Naive thymus-derived CD8-positive, alpha-beta T cell (primary cell): ENCODE measurements at regions not wholly inside any gene's neighbourhood (a gene's known extent, or its start where the extent isn't known, plus 50 kb on each side); places are given as distances from the start of the nearest gene placed in this dataset.

Source experiments
- ATAC-seq, 2 donors: fragments of 150-1000 bp; cut with Tn5 transposase in 1 of 2; sonication (Bioruptor Pico), chemical (Tn5 transposase) in 1 of 2; 1 replicate in 1 of 2; 2 replicates in 1 of 2; pipeline ENCODE4 v1.10.0; 2021; ENCODE audit warnings: mild to moderate bottlenecking in 2 of 2, moderate library complexity in 2 of 2
- POLR2A ChIA-PET: fragments of 350-600 bp; sonication (Branson Sonifier 250); formaldehyde crosslinking; loops from one replicate; lab custom pipeline; 2021; ENCODE audit warnings: antibody characterized with exemption; lab: Charles Lee
- DNase-seq, 10 donors: peaks; one replicate each; pipeline versions ENCODE4 v3.0.0 to v3.0.0-alpha.2; 2020 to 2022
- H3K27ac Mint-ChIP-seq, 10 donors: one replicate each; pipeline ENCODE4 v1.8.0; 2020 to 2022; ENCODE audit warnings: mild to moderate bottlenecking in 10 of 10, mixed read lengths in 10 of 10, moderate library complexity in 4 of 10, inconsistent platforms in 1 of 10
- H3K27me3 Mint-ChIP-seq, 5 donors: one replicate each; pipeline ENCODE4 v1.8.0; 2021 to 2022; ENCODE audit warnings: mixed read lengths in 5 of 5
- H3K36me3 Mint-ChIP-seq, 3 donors: one replicate each; pipeline ENCODE4 v1.8.0; 2020 to 2022; ENCODE audit warnings: mixed read lengths in 3 of 3, mild to moderate bottlenecking in 2 of 3, inconsistent platforms in 1 of 3
- H3K4me1 Mint-ChIP-seq, 4 donors: one replicate each; pipeline ENCODE4 v1.8.0; 2021 to 2022; ENCODE audit warnings: mixed read lengths in 4 of 4
- H3K4me3 Mint-ChIP-seq, 10 donors: one replicate each; pipeline ENCODE4 v1.8.0; 2020 to 2022; ENCODE audit warnings: mild to moderate bottlenecking in 10 of 10, mixed read lengths in 10 of 10, moderate library complexity in 6 of 10, inconsistent platforms in 1 of 10
- H3K9me3 Mint-ChIP-seq, 9 donors: one replicate each; pipeline ENCODE4 v1.8.0; 2020 to 2022; ENCODE audit warnings: mixed read lengths in 9 of 9, mild to moderate bottlenecking in 3 of 9, inconsistent platforms in 1 of 9, moderate library complexity in 1 of 9

- Mint-ChIP-seq H3K36me3 (peaks cover 0 to 61% (median 2%) of the 10 kb centered on the region in 3 donors), H3K27me3 (no peaks in the 10 kb centered on the region), H3K4me1 (peaks cover 60 to 99% (median 96%) of the 10 kb centered on the region in 4 donors), H3K9me3 (no peaks in the 10 kb centered on the region), H3K4me3 (peak overlapping the region; percentile 56 to 92 (median 74)), H3K27ac (peak overlapping the region; percentile 83 to 100 (median 95))
- ATAC-seq (peak; percentile 41 to 68), DNase-seq (peak in 7 of 10 donors; percentile 41 to 90 (median 75))
- POLR2A ChIA-PET: no interaction called here
These were observed 227.2 kb upstream of the MKLN1 start for GRCh38 chr7:131100357-131101054.

DNA sequence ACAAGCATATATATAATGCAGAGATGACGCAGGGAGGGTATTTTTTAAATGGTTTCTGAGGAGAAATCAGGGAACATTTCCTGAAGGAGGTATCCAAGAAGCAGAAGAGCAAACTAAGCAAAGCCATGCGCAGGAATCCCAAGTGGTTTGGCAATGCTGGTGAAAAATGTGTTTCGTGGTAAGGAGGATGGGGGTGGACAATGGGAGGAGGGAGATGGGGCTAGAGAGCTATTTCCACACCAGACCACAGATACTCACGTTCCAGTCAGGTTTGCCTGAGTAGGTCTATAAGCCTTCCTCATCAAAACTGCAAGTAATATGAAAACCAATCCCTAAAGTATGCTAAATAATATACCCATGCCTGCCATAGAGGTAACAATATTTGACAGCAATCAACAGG lies 223.7 kb upstream of the MKLN1 start:
- H3K27ac Mint-ChIP-seq: peak overlapping the region; percentile 81 to 100 (median 96)
- H3K4me3 Mint-ChIP-seq: peak overlapping the region; percentile 10 to 92 (median 88)
- peaks cover 4 to 49% (median 9%) of the 10 kb centered on the region in 3 donors for H3K36me3 Mint-ChIP-seq

DNA sequence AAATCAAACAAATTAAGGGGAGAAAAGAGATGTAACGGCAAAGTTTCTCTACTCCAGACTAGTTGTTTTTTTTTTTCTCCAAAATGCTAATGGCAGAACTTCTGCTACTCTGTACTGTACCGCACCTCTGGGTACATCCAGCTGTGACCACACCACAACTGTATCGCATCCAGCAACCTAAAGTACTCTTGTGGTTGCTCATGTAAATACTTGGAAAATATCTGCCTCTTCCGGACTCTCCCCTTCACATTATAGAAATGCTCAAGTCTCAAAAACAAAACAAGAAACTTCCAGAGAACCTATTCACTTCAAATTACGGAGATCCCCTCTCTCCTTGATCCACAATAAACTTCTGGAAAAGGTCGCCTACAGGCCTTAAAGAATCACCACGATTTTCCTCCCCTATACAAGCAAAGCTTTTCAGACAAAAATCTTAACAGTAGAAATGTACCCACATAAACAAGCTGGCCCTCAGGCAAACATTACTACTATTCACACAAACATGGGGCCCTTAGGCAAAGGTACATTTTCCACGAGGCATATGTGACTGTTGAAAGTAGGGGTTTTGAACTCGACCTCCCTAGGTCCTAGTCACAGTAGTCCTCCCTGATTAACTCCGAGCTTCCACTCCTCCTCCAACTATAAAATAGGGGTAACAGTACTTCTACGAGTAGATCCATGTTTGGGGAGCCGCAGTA lies 222.9 kb upstream of the MKLN1 start:
- Mint-ChIP-seq H3K4me3 (peak overlapping the region; percentile 79 to 92 (median 88)), H3K27ac (peak overlapping the region; percentile 81 to 100 (median 96)), H3K36me3 (peaks cover 4 to 44% (median 9%) of the 10 kb centered on the region in 3 donors), H3K4me1 (peaks cover 53 to 92% (median 74%) of the 10 kb centered on the region in 4 donors), H3K9me3 (peaks cover 0 to 7% (median 0%) of the 10 kb centered on the region in 9 donors), H3K27me3 (peaks cover 0 to 7% (median 0%) of the 10 kb centered on the region in 5 donors)
- POLR2A ChIA-PET: interaction anchor here (1.6 to 6.4 kb wide), 5 partner anchors 47 to 222 kb away, joined by 3 to 45 read pairs (median 9); partner anchors contain the start of gene MKLN1
- DNase-seq (peak in 2 of 10 donors; percentile 15 to 44), ATAC-seq (no peak)

More for the DNA sequence above, 223.7 kb upstream of the MKLN1 start:
- no peak for ATAC-seq
- POLR2A ChIA-PET: no interaction called here
- H3K9me3 Mint-ChIP-seq: peaks cover 0 to 7% (median 0%) of the 10 kb centered on the region in 9 donors
- peaks cover 53 to 90% (median 73%) of the 10 kb centered on the region in 4 donors for H3K4me1 Mint-ChIP-seq
- peak in 2 of 10 donors; percentile 7 to 22 for DNase-seq
- H3K27me3 Mint-ChIP-seq: peaks cover 0 to 7% (median 0%) of the 10 kb centered on the region in 5 donors

DNA sequence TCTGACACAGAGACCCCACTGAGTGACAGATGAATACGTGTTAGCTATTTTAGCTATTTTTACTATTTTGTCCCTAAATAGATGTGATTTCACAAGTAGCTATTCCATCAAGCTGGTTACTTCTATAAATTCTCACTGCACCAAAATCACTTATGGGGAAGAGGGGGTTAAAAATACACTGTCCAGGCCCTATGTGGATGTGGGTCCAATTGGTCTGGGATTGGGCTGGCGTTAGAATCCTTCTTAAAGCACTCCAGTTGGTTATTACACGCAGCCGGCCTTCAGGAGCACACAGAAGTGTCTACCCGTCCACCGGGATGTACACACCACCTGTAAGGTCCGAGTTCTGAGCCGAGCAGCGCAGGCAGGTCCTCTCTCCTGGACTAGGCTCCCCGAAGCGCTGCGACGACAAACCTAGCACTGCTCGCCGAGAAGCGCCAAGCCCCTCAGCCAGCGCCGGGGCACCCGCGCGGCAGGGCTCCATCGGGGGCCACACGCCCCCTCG lies 222.3 kb upstream of the MKLN1 start:
- Mint-ChIP-seq H3K27ac (peak overlapping the region; percentile 81 to 100 (median 96)), H3K4me3 (peak overlapping the region; percentile 79 to 92 (median 88)), H3K36me3 (peaks cover 4 to 43% (median 9%) of the 10 kb centered on the region in 3 donors), H3K4me1 (peaks cover 52 to 89% (median 72%) of the 10 kb centered on the region in 4 donors), H3K9me3 (peaks cover 0 to 7% (median 0%) of the 10 kb centered on the region in 9 donors), H3K27me3 (peaks cover 0 to 7% (median 0%) of the 10 kb centered on the region in 5 donors)
- POLR2A ChIA-PET: interaction anchor here (0.6 to 6.4 kb wide), 8 partner anchors 48 to 348 kb away, joined by 3 to 45 read pairs (median 6); partner anchors contain the start of gene MKLN1
- ATAC-seq (no peak), DNase-seq (peak in 1 of 10 donors; percentile 46)

DNA sequence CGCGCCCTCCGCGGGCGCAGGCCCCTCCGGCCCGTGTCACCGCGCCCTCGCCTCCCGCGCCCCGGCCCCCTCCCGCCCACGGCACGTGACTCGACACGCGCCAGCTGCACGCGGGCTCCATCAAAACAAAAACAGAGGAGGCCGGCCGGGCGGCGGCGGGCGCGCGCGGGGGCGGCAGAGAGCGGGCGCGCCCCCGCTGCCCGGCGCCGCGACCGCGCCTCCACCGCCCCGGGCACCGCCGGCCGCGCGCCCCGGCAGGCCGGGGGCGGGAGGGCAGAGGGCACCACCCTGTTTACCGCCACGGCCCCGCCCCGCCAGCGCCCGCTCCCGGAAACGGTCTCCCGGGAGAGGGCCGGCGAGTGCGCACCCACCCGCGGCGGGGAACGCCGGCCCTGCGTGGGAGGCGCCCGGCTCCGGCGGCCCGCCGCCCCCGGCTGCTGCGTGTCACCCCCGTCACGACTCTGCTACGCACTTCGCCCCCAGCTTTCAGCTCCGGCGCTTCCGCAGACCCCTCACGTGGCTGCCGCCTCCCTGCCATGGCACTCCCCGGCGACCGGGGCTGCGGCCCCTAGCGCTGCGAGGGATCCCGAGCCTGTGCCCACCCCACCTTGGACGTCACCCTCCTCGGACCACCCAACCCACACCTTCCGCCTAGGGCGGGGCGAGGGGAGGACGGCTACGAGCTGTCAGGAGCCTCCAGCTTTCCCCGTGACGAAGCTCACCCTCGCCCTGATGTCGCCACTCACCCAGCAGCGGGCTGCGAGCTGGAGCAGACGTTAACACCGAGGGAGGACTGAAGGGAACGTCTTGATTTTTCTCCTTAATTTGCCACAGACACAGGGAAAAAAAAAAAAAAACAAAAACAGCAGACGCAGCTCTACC lies 221.6 kb upstream of the MKLN1 start:
- peaks cover 4 to 41% (median 9%) of the 10 kb centered on the region in 3 donors for H3K36me3 Mint-ChIP-seq
- H3K9me3 Mint-ChIP-seq: peaks cover 0 to 7% (median 0%) of the 10 kb centered on the region in 9 donors
- ATAC-seq (peak; percentile 48 to 63), DNase-seq (peak; percentile 78 to 97 (median 94))
- H3K4me3 Mint-ChIP-seq: peak overlapping the region; percentile 92 to 100 (median 99)
- H3K27ac Mint-ChIP-seq: peak overlapping the region; percentile 96 to 100 (median 100)
- peaks cover 51 to 89% (median 72%) of the 10 kb centered on the region in 4 donors for H3K4me1 Mint-ChIP-seq
- POLR2A ChIA-PET: interaction anchor here (0.5 to 6.4 kb wide), 18 partner anchors 9 to 348 kb away, joined by 3 to 45 read pairs (median 5); partner anchors contain the start of gene MKLN1
- H3K27me3 Mint-ChIP-seq: peaks cover 0 to 7% (median 0%) of the 10 kb centered on the region in 5 donors

DNA sequence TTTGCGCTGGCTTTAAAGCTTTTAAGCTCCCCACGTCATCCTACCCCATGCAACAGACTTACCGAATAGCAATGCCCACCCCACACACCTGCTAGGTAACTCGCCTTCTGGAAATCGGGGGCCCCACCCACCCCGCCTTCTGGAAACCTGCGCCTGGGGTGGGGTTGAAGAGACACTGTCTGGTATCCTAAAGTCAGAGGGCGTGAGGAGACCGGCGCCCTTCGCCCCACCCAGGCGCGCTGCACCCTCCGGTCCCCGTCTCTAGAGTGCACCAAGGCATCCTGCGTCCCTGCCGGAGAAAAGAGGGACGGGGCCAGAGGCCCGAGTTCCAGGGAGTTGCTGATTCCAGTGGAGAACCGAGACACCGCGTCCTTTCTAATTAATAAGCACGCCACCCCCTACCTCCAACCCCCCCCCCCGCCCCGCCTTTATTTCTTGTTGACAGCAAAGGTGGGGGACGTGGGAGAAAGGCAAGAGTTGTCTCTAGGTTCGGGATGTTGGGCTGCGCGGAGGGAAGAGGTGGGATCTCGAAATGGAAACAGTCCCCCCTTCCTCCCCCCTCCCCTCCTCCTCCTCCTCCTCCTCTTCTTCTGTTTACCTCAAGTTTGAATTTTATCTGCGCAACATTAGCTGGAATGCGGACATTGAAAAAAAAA lies 220.9 kb upstream of the MKLN1 start:
- Mint-ChIP-seq H3K9me3 (peaks cover 0 to 7% (median 0%) of the 10 kb centered on the region in 9 donors), H3K4me1 (peaks cover 51 to 86% (median 73%) of the 10 kb centered on the region in 4 donors), H3K27ac (peak overlapping the region; percentile 96 to 100 (median 100)), H3K27me3 (peaks cover 0 to 7% (median 0%) of the 10 kb centered on the region in 5 donors), H3K36me3 (peaks cover 4 to 36% (median 9%) of the 10 kb centered on the region in 3 donors), H3K4me3 (peak overlapping the region; percentile 92 to 100 (median 99))
- POLR2A ChIA-PET: interaction anchor here (0.6 to 6.4 kb wide), 24 partner anchors 10 to 318 kb away, joined by 3 to 45 read pairs (median 5); partner anchors contain the start of gene MKLN1
- peak; percentile 16 for ATAC-seq
- DNase-seq: peak in 9 of 10 donors; percentile 39 to 89 (median 82)

DNA sequence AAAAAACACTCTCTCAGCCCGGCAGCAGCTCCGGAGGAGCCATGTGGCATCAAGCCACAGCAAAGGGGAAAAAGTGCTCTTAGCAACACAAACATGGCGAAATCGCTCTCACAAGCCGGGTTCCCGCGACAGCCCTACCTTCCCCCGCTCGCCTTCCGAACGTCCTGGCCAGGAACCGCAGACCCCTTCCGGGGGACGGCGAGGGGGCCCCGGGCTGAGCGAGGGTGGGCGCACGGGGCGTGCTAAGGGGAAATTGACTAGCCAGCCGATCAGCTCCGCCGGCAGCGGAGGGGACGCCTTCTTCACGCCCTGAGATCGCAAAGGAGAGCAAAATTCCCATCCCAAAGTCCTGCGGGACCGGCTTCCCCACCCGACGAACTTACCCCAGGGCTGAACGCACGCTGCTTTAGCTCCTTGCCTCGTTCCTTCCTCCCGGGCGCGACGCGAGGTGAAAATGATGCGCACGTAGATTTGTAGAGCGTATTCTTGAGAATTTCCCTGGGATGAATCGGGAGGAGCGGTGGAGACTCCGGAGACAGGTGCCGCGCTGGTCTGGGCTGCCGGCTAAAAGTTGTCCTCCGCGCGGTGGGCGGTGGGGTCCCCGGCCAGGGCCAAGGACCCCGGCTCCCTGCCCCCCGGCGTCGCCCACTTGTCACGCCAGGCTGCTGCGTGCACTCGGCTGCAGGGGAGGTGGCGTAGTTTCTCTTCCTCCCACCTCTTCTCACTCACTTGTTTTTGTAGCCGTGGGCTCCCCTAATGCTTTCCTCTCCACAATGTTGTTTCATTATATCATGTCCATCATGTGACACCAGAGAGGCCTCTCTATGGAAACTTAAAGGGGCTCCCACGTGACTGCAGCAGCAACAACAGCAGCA lies 220.1 kb upstream of the MKLN1 start:
- ATAC-seq: peak; percentile 32 to 51
- H3K27ac Mint-ChIP-seq: peak overlapping the region; percentile 96 to 100 (median 100)
- H3K36me3 Mint-ChIP-seq: peaks cover 4 to 28% (median 9%) of the 10 kb centered on the region in 3 donors
- POLR2A ChIA-PET: interaction anchor here (0.6 to 6.4 kb wide), 16 partner anchors 14 to 317 kb away, joined by 3 to 45 read pairs (median 4); partner anchors contain the start of gene MKLN1
- peak overlapping the region; percentile 92 to 100 (median 99) for H3K4me3 Mint-ChIP-seq
- H3K9me3 Mint-ChIP-seq: peaks cover 0 to 7% (median 0%) of the 10 kb centered on the region in 9 donors
- H3K27me3 Mint-ChIP-seq: peaks cover 0 to 7% (median 0%) of the 10 kb centered on the region in 5 donors
- H3K4me1 Mint-ChIP-seq: peaks cover 46 to 79% (median 72%) of the 10 kb centered on the region in 4 donors
- DNase-seq: peak; percentile 31 to 92 (median 82)

DNA sequence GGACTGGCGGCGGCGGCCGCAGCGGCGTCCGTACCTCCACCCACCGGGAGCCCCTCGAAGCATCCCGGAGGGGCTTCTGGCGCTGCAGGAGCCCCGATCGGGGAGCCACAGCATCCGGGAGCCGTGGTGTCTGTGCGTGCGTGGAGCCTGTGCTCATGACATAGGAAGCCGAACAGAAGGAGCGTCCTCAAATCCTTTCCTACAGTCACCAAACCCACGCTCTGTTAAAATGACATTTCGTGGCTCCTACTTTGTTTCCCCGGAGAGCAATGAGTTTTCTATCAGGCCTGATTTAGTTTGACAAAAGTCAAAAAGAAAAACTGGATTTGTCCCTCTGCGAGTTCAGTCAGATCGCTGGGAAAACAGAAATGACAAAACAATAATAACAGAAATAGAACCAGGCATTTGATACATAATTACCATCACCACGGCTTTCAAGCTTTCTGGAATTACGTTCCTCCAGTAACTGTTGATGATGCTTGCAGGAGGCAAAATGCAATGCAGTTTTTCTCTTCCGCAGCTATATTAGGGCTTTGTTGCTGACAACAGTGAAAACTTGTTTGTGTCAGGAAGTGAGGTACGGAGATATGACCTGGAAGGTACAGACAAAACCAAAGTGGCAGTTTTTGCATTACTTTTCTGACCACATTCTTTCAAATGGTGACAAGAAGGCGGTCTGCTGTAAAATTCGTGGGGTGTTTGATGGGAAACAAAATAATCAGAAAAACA lies 219.3 kb upstream of the MKLN1 start:
- DNase-seq (peak in 9 of 10 donors; percentile 38 to 84 (median 72)), ATAC-seq (peak; percentile 9 to 21)
- Mint-ChIP-seq H3K27me3 (peaks cover 0 to 7% (median 0%) of the 10 kb centered on the region in 5 donors), H3K9me3 (peaks cover 0 to 7% (median 0%) of the 10 kb centered on the region in 9 donors), H3K4me3 (peak overlapping the region; percentile 92 to 100 (median 99)), H3K4me1 (peaks cover 44 to 71% (median 66%) of the 10 kb centered on the region in 4 donors), H3K36me3 (peaks cover 4 to 26% (median 9%) of the 10 kb centered on the region in 3 donors), H3K27ac (peak overlapping the region; percentile 96 to 100 (median 100))
- POLR2A ChIA-PET: interaction anchor here (0.6 to 6.4 kb wide), 8 partner anchors 13 to 316 kb away, joined by 3 to 45 read pairs (median 4); partner anchors contain the start of gene MKLN1

GRCh38 chr7:131109011-131109758 lies 218.5 kb upstream of the MKLN1 start:
- peaks cover 0 to 7% (median 0%) of the 10 kb centered on the region in 9 donors for H3K9me3 Mint-ChIP-seq
- H3K27me3 Mint-ChIP-seq: peaks cover 0 to 7% (median 0%) of the 10 kb centered on the region in 5 donors
- peaks cover 4 to 19% (median 9%) of the 10 kb centered on the region in 3 donors for H3K36me3 Mint-ChIP-seq
- H3K4me3 Mint-ChIP-seq: peak overlapping the region; percentile 92 to 100 (median 99)
- DNase-seq: no peak
- POLR2A ChIA-PET: interaction anchor here (0.7 to 6.4 kb wide), 6 partner anchors 46 to 219 kb away, joined by 3 to 45 read pairs (median 5); partner anchors contain the start of gene MKLN1
- ATAC-seq: no peak
- peaks cover 36 to 63% (median 58%) of the 10 kb centered on the region in 4 donors for H3K4me1 Mint-ChIP-seq
- peak overlapping the region; percentile 96 to 100 (median 100) for H3K27ac Mint-ChIP-seq
